Neutrophil (primary cell): ENCODE measurements at regions not wholly inside any gene's neighbourhood (a gene's known extent, or its start where the extent isn't known, plus 50 kb on each side); places are given as distances from the start of the nearest gene placed in this dataset.

Experiments used
- H3K27ac ChIP-seq: fragments of 200-600 bp; sonication (generic); 2 replicates; pipeline ENCODE4 v1.5.1; 2016; ENCODE audit warnings: mild to moderate bottlenecking, moderate library complexity
- H3K27me3 ChIP-seq: fragments of 200-600 bp; sonication (generic); 2 replicates; pipeline ENCODE4 v1.6.0; 2016; ENCODE audit warnings: mild to moderate bottlenecking
- H3K36me3 ChIP-seq: fragments of 200-600 bp; sonication (generic); 2 replicates; pipeline ENCODE4 v1.5.1; 2017
- H3K4me1 ChIP-seq, 2 experiments: fragments of 200-600 bp in 1 of 2; sonication (generic) in 1 of 2; 1 replicate in 1 of 2; 2 replicates in 1 of 2; pipeline versions ENCODE4 v1.5.1 to v1.6.1; 2013 to 2016; ENCODE audit warnings: low read depth in 1 of 2, low read length in 1 of 2, mild to moderate bottlenecking in 1 of 2, moderate library complexity in 1 of 2; ENCODE audit not compliant: control insufficient read depth in 1 of 2, insufficient read depth in 1 of 2
- H3K4me3 ChIP-seq, 2 experiments: fragments of 200-600 bp in 1 of 2; sonication (generic) in 1 of 2; 1 replicate in 1 of 2; 2 replicates in 1 of 2; pipeline ENCODE4 v1.5.1; 2013 to 2016; ENCODE audit warnings: low read depth in 1 of 2, low read length in 1 of 2, mild to moderate bottlenecking in 1 of 2, moderate library complexity in 1 of 2
- H3K9me3 ChIP-seq: fragments of 200-600 bp; sonication (generic); 2 replicates; pipeline ENCODE4 v1.5.1; 2016
- CTCF ChIP-seq: fragments of 200-600 bp; sonication (generic); IDR thresholded peaks from 2 replicates; pipeline ENCODE4 v1.5.1; 2016; ENCODE audit warnings: antibody characterized with exemption

GRCh38 chr12:19978193-19978592 lies 390.1 kb upstream of the PDE3A start:
- H3K9me3 ChIP-seq, result no peaks in the 10 kb centered on the region
- H3K27me3 ChIP-seq, result no peaks in the 10 kb centered on the region
- no peak overlapping the region for H3K4me3 ChIP-seq
- H3K27ac ChIP-seq, result no peak overlapping the region
- no peaks in the 10 kb centered on the region for H3K36me3 ChIP-seq
- H3K4me1 ChIP-seq, result no peaks in the 10 kb centered on the region
- no peak for TF ChIP-seq CTCF

DNA sequence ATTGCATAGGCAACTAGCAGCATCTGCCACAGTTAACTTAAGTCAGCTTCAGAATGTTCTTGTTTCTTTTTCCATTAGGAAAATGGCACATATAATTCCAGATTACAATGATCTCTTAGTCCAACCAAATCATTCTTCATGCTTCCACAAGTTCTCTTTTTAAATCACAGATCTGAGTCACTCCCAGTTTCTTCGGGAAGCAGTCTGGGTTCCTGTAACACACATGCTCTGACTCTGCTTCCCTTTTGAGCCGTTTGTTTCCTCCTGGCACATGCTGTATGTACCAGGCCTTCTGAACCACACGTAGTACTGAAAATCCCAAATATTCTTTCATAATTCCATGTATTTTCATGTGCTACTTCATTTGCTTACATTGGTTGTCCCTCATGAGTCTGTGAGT lies 388.8 kb upstream of the PDE3A start:
- no peak for TF ChIP-seq CTCF
- H3K9me3 ChIP-seq, result no peaks in the 10 kb centered on the region
- H3K27ac ChIP-seq, result no peak overlapping the region
- no peaks in the 10 kb centered on the region for H3K27me3 ChIP-seq
- no peak overlapping the region for H3K4me3 ChIP-seq
- H3K4me1 ChIP-seq, result no peaks in the 10 kb centered on the region
- H3K36me3 ChIP-seq, result no peaks in the 10 kb centered on the region

DNA sequence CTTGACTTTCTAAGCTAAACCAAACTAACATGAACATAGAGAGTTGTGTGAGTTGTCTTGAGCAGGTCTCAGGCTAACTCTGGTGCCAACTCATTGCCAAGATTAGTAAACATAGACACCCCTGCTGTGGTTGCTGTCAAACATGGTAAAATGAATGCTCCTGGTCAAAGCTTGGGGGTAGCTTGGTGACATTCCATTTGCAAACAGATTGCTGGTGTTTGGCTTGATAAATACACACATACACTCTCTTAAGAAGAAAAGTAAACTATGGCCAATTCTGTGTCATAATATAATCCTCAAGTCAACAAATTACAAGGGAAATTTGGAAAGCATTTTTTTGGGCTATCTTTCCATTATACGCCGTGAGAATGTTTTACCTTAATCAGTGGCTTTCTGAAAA lies 386.4 kb upstream of the PDE3A start:
- Histone ChIP-seq H3K27ac (no peak overlapping the region), H3K4me1 (no peaks in the 10 kb centered on the region), H3K4me3 (no peak overlapping the region), H3K9me3 (no peaks in the 10 kb centered on the region), H3K36me3 (no peaks in the 10 kb centered on the region), H3K27me3 (no peaks in the 10 kb centered on the region)
- no peak for TF ChIP-seq CTCF

GRCh38 chr12:19988001-19988400 lies 380.3 kb upstream of the PDE3A start:
- no peaks in the 10 kb centered on the region for H3K9me3 ChIP-seq
- H3K27ac ChIP-seq, result no peak overlapping the region
- H3K27me3 ChIP-seq, result no peaks in the 10 kb centered on the region
- TF ChIP-seq CTCF, result no peak
- H3K4me1 ChIP-seq, result no peaks in the 10 kb centered on the region
- H3K4me3 ChIP-seq, result no peak overlapping the region
- H3K36me3 ChIP-seq, result no peaks in the 10 kb centered on the region

DNA sequence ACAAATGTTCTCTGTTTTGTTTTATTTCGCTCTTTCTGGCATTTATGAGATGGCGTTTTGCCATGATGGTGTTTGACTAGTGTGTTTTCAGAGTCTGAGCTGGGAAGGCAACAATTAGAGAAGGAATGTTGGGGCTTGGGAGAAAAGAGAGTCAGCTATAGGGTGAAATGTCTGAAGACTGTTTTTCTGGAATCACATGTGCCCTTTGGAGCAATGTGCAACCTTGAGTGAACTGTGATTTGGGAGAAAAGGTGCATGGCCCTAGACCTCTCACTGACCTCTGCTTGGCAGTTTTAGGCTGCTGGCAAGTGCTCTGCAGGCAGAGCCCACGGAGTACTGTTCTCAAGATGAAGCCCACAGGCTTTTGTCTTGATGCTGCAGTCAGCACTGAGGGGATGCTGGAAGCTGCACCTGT lies 379.9 kb upstream of the PDE3A start:
- H3K4me3 ChIP-seq, result no peak overlapping the region
- H3K27me3 ChIP-seq, result no peaks in the 10 kb centered on the region
- H3K4me1 ChIP-seq, result no peaks in the 10 kb centered on the region
- no peak overlapping the region for H3K27ac ChIP-seq
- no peak for TF ChIP-seq CTCF
- no peaks in the 10 kb centered on the region for H3K9me3 ChIP-seq
- H3K36me3 ChIP-seq, result no peaks in the 10 kb centered on the region

GRCh38 chr12:19988948-19989347 lies 379.4 kb upstream of the PDE3A start:
- Histone ChIP-seq H3K36me3 (no peaks in the 10 kb centered on the region), H3K27me3 (no peaks in the 10 kb centered on the region), H3K4me1 (no peaks in the 10 kb centered on the region), H3K9me3 (no peaks in the 10 kb centered on the region), H3K27ac (no peak overlapping the region), H3K4me3 (no peak overlapping the region)
- TF ChIP-seq CTCF, result no peak
